GM12874 (cell line): ENCODE measurements at regions not wholly inside any gene's neighbourhood (a gene's known extent, or its start where the extent isn't known, plus 50 kb on each side); places are given as distances from the start of the nearest gene placed in this dataset.

Source experiments
- TF ChIP-seq, protein P1 (sequence below): IDR thresholded peaks from 2 replicates; pipeline ENCODE4 v1.5.1; 2011; ENCODE audit warnings: low read depth, mild to moderate bottlenecking, control low read depth, low read length, moderate library complexity; ENCODE audit not compliant: insufficient read depth

- TF ChIP-seq, protein P1, sequence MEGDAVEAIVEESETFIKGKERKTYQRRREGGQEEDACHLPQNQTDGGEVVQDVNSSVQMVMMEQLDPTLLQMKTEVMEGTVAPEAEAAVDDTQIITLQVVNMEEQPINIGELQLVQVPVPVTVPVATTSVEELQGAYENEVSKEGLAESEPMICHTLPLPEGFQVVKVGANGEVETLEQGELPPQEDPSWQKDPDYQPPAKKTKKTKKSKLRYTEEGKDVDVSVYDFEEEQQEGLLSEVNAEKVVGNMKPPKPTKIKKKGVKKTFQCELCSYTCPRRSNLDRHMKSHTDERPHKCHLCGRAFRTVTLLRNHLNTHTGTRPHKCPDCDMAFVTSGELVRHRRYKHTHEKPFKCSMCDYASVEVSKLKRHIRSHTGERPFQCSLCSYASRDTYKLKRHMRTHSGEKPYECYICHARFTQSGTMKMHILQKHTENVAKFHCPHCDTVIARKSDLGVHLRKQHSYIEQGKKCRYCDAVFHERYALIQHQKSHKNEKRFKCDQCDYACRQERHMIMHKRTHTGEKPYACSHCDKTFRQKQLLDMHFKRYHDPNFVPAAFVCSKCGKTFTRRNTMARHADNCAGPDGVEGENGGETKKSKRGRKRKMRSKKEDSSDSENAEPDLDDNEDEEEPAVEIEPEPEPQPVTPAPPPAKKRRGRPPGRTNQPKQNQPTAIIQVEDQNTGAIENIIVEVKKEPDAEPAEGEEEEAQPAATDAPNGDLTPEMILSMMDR: no peak
Measured at GRCh38 chr7:20280475-20281351, 50.0 kb upstream of the ITGB8 start.
